Neural cell (in vitro differentiated cells): ENCODE measurements at regions not wholly inside any gene's neighbourhood (a gene's known extent, or its start where the extent isn't known, plus 50 kb on each side); places are given as distances from the start of the nearest gene placed in this dataset.

Experiments used
- H2AFZ ChIP-seq: fragments of 200-600, 300-800 bp; sonication (generic), shearing (Covaris generic); 2 replicates; pipeline ENCODE4 v1.6.0; 2014; ENCODE audit warnings: low read depth, mild to moderate bottlenecking, antibody characterized with exemption, low read length, moderate library complexity
- H3F3A ChIP-seq: fragments of 200-600 bp; shearing (Covaris generic); 2 replicates; pipeline ENCODE4 v1.6.1; 2016; ENCODE audit warnings: mild to moderate bottlenecking, moderate library complexity, mixed read lengths, antibody characterized with exemption, low read length; ENCODE audit not compliant: insufficient read depth, poor library complexity, severe bottlenecking
- H3K27ac ChIP-seq: fragments of 200-600, 300-800 bp; sonication (generic), shearing (Covaris generic); 2 replicates; pipeline ENCODE4 v1.5.1; 2014; ENCODE audit warnings: mild to moderate bottlenecking, low read length, moderate library complexity
- H3K27me3 ChIP-seq: fragments of 300-800, 200-600 bp; sonication (generic), shearing (Covaris generic); 2 replicates; pipeline ENCODE4 v1.6.0; 2014; ENCODE audit warnings: mild to moderate bottlenecking, low read depth, low read length, moderate library complexity; ENCODE audit not compliant: insufficient read depth
- H3K36me3 ChIP-seq: fragments of 300-800, 200-600 bp; sonication (generic), shearing (Covaris generic); 2 replicates; pipeline ENCODE4 v1.5.1; 2014; ENCODE audit warnings: mild to moderate bottlenecking, antibody characterized with exemption, low read length, moderate library complexity; ENCODE audit not compliant: insufficient read depth
- H3K4me2 ChIP-seq: fragments of 300-800, 200-600 bp; sonication (generic), shearing (Covaris generic); 2 replicates; pipeline ENCODE4 v1.6.0; 2014; ENCODE audit warnings: mild to moderate bottlenecking, low read length
- H3K4me3 ChIP-seq: fragments of 300-800, 200-600 bp; sonication (generic), shearing (Covaris generic); 2 replicates; pipeline ENCODE4 v1.5.1; 2014; ENCODE audit warnings: mild to moderate bottlenecking, low read length, moderate library complexity
- H3K79me2 ChIP-seq: fragments of 200-600 bp; shearing (Covaris generic); replicated peaks from 2 replicates; pipeline ENCODE4 v1.6.0; 2014; ENCODE audit warnings: mild to moderate bottlenecking, low read length, moderate library complexity; ENCODE audit not compliant: insufficient read depth
- H3K9ac ChIP-seq: fragments of 300-800, 200-600 bp; sonication (generic), shearing (Covaris generic); 2 replicates; pipeline ENCODE4 v1.6.1; 2016; ENCODE audit warnings: mild to moderate bottlenecking, low read length, mixed read lengths
- H3K9me2 ChIP-seq: fragments of 200-600 bp; shearing (Covaris generic); 2 replicates; pipeline ENCODE4 v1.6.1; 2016; ENCODE audit warnings: mild to moderate bottlenecking, low read length, mixed read lengths; ENCODE audit not compliant: insufficient read depth
- H3K9me3 ChIP-seq: fragments of 200-600, 300-800 bp; sonication (generic), shearing (Covaris generic); 2 replicates; pipeline ENCODE4 v1.6.1; 2016; ENCODE audit warnings: mild to moderate bottlenecking, mixed run types, low read length, moderate library complexity, mixed read lengths
- H4K20me1 ChIP-seq: fragments of 200-600 bp; shearing (Covaris generic); 2 replicates; pipeline ENCODE4 v1.6.1; 2016; ENCODE audit warnings: mild to moderate bottlenecking, mixed run types; ENCODE audit not compliant: insufficient read depth
- CTCF ChIP-seq: fragments of 450-650 bp; IDR thresholded peaks from 2 replicates; pipeline ENCODE4 v1.5.1; 2014; ENCODE audit warnings: antibody characterized with exemption, mild to moderate bottlenecking, moderate library complexity; ENCODE audit not compliant: poor library complexity, severe bottlenecking
- EP300 ChIP-seq: fragments of 450-650 bp; conservative IDR thresholded peaks from 2 replicates; pipeline ENCODE4 v1.6.1; 2014; ENCODE audit warnings: antibody characterized with exemption, mild to moderate bottlenecking, moderate library complexity; ENCODE audit not compliant: poor library complexity, severe bottlenecking
- EZH2 ChIP-seq: fragments of 200-600, 300-800 bp; shearing (Covaris generic), sonication (generic); IDR thresholded peaks from 2 replicates; pipeline ENCODE4 v1.6.1; 2014; ENCODE audit warnings: antibody characterized with exemption, low read length, borderline replicate concordance, mild to moderate bottlenecking; ENCODE audit not compliant: insufficient read depth, poor library complexity, severe bottlenecking
- MXI1 ChIP-seq: fragments of 450-650 bp; conservative IDR thresholded peaks from 2 replicates; pipeline ENCODE4 v1.6.1; 2014; ENCODE audit warnings: antibody characterized with exemption, mild to moderate bottlenecking; ENCODE audit not compliant: poor library complexity, severe bottlenecking
- POLR2AphosphoS5 ChIP-seq: IDR thresholded peaks from 2 replicates; pipeline ENCODE4 v1.6.1; 2012
- RAD21 ChIP-seq: fragments of 450-650 bp; conservative IDR thresholded peaks from 2 replicates; pipeline ENCODE4 v1.6.1; 2014; ENCODE audit warnings: antibody characterized with exemption, mild to moderate bottlenecking, moderate library complexity
- REST ChIP-seq: IDR thresholded peaks from 2 replicates; pipeline ENCODE4 v1.6.1; 2012; ENCODE audit warnings: borderline replicate concordance
- SMC3 ChIP-seq: fragments of 450-650 bp; conservative IDR thresholded peaks from 2 replicates; pipeline ENCODE4 v1.6.1; 2014; ENCODE audit warnings: antibody characterized with exemption, mild to moderate bottlenecking, moderate library complexity; ENCODE audit not compliant: poor library complexity
- TAF1 ChIP-seq: IDR thresholded peaks from 2 replicates; pipeline ENCODE4 v1.6.1; 2012; ENCODE audit warnings: low read depth

GRCh38 chr7:89800761-89801160 lies 353.5 kb upstream of the STEAP1 start:
- Histone ChIP-seq H3K9me3 (no peaks in the 10 kb centered on the region), H3F3A (no peaks in the 10 kb centered on the region), H3K4me2 (no peak overlapping the region), H4K20me1 (no peaks in the 10 kb centered on the region), H3K9ac (no peak overlapping the region), H3K4me3 (no peak overlapping the region), H3K79me2 (no peaks in the 10 kb centered on the region), H3K27me3 (no peaks in the 10 kb centered on the region), H3K27ac (no peak overlapping the region), H3K9me2 (no peaks in the 10 kb centered on the region), H3K36me3 (no peaks in the 10 kb centered on the region), H2AFZ (no peak overlapping the region)
- TF ChIP-seq EP300 (no peak), SMC3 (no peak), REST (no peak), EZH2 (no peak), RAD21 (no peak), TAF1 (no peak), POLR2AphosphoS5 (no peak), CTCF (no peak), MXI1 (no peak)

GRCh38 chr7:89809291-89809690 lies 345.0 kb upstream of the STEAP1 start:
- TF ChIP-seq EP300 = no peak
- TF ChIP-seq RAD21 = no peak
- TF ChIP-seq REST = no peak
- Histone ChIP-seq H3K27me3 (no peaks in the 10 kb centered on the region), H3K9me3 (no peaks in the 10 kb centered on the region), H3K4me3 (no peak overlapping the region), H4K20me1 (no peaks in the 10 kb centered on the region), H3K36me3 (no peaks in the 10 kb centered on the region), H3K9ac (no peak overlapping the region), H3K4me2 (no peak overlapping the region), H3K27ac (no peak overlapping the region), H3K79me2 (no peaks in the 10 kb centered on the region), H3K9me2 (no peaks in the 10 kb centered on the region), H3F3A (no peaks in the 10 kb centered on the region), H2AFZ (no peak overlapping the region)
